HUES64 (cell line): ENCODE measurements at regions not wholly inside any gene's neighbourhood (a gene's known extent, or its start where the extent isn't known, plus 50 kb on each side); places are given as distances from the start of the nearest gene placed in this dataset.

ENCODE experiments used
- H3K27ac ChIP-seq: 2 replicates; pipeline ENCODE4 v1.7.0; 2013; ENCODE audit warnings: low read depth, low read length, inconsistent platforms
- H3K27me3 ChIP-seq: 2 replicates; pipeline ENCODE4 v1.6.1; 2013; ENCODE audit warnings: mild to moderate bottlenecking, low read length; ENCODE audit not compliant: insufficient read depth
- H3K36me3 ChIP-seq: 2 replicates; pipeline ENCODE4 v1.6.1; 2013; ENCODE audit warnings: mild to moderate bottlenecking, low read length; ENCODE audit not compliant: insufficient read depth
- H3K4me1 ChIP-seq: 2 replicates; pipeline ENCODE4 v1.6.1; 2013; ENCODE audit warnings: mild to moderate bottlenecking, low read length, moderate library complexity; ENCODE audit not compliant: insufficient read depth
- H3K4me3 ChIP-seq: 2 replicates; pipeline ENCODE4 v1.5.1; 2013; ENCODE audit warnings: mild to moderate bottlenecking, low read length, moderate library complexity
- H3K9ac ChIP-seq: 2 replicates; pipeline ENCODE4 v1.6.1; 2013; ENCODE audit warnings: mild to moderate bottlenecking, low read depth, low read length
- H3K9me3 ChIP-seq: 2 replicates; pipeline ENCODE4 v1.6.1; 2013; ENCODE audit warnings: low read depth, low read length; ENCODE audit not compliant: insufficient read depth
- WGBS: fragments of 150-250, 120-280 bp; methylation state at CpG from one replicate; pipeline ENCODE4 v1.1.7; 2013; ENCODE audit warnings: missing lambda C conversion rate; 5-methylcytosine and 5-hydroxymethylcytosine counted together

GRCh38 chr1:182174513-182174855 is 113.0 kb upstream of the ZNF648 start:
- 50% methylated on average over 1 of the region's 1 CpG for WGBS
- no peak overlapping the region for H3K27ac ChIP-seq

GRCh38 chr1:182173808-182174512 is 112.4 kb upstream of the ZNF648 start:
- no peaks in the 10 kb centered on the region for H3K27me3 ChIP-seq
- H3K27ac ChIP-seq = no peak overlapping the region
- no peak overlapping the region for H3K4me3 ChIP-seq
- H3K9me3 ChIP-seq = no peaks in the 10 kb centered on the region
- no peaks in the 10 kb centered on the region for H3K36me3 ChIP-seq
- H3K9ac ChIP-seq = no peak overlapping the region
- 0 out of 2 replicates have a peak, but pooled peaks cover 3% of the 10 kb centered on the region for H3K4me1 ChIP-seq
- 87% methylated on average over 4 of the region's 5 CpGs for WGBS

More at GRCh38 chr1:182174513-182174855, 113.0 kb upstream of the ZNF648 start:
- no peaks in the 10 kb centered on the region for H3K36me3 ChIP-seq
- 0 out of 2 replicates have a peak, but pooled peaks cover 3% of the 10 kb centered on the region for H3K4me1 ChIP-seq
- no peak overlapping the region for H3K4me3 ChIP-seq
- H3K9me3 ChIP-seq = no peaks in the 10 kb centered on the region
- H3K27me3 ChIP-seq = no peaks in the 10 kb centered on the region
- H3K9ac ChIP-seq = no peak overlapping the region

GRCh38 chr1:182172699-182173098 is 111.2 kb upstream of the ZNF648 start:
- Histone ChIP-seq H3K27ac (no peak overlapping the region), H3K9me3 (no peaks in the 10 kb centered on the region), H3K9ac (no peak overlapping the region), H3K4me3 (no peak overlapping the region), H3K36me3 (no peaks in the 10 kb centered on the region), H3K27me3 (no peaks in the 10 kb centered on the region), H3K4me1 (0 out of 2 replicates have a peak, but pooled peaks cover 3% of the 10 kb centered on the region)

- Histone ChIP-seq H3K4me3 (no peak overlapping the region), H3K27ac (no peak overlapping the region), H3K9ac (no peak overlapping the region), H3K36me3 (no peaks in the 10 kb centered on the region), H3K4me1 (0 out of 2 replicates have a peak, but pooled peaks cover 3% of the 10 kb centered on the region), H3K9me3 (no peaks in the 10 kb centered on the region), H3K27me3 (no peaks in the 10 kb centered on the region)
- 94% methylated on average over 7 of the region's 7 CpGs for WGBS
Measured at GRCh38 chr1:182170891-182171461, 109.5 kb upstream of the ZNF648 start.

GRCh38 chr1:182169203-182169602 is 107.7 kb upstream of the ZNF648 start:
- WGBS = 74% methylated on average over 9 of the region's 9 CpGs
- no peaks in the 10 kb centered on the region for H3K9me3 ChIP-seq
- no peak overlapping the region for H3K27ac ChIP-seq
- no peaks in the 10 kb centered on the region for H3K27me3 ChIP-seq
- no peak overlapping the region for H3K4me3 ChIP-seq
- no peak overlapping the region for H3K9ac ChIP-seq
- H3K36me3 ChIP-seq = no peaks in the 10 kb centered on the region
- H3K4me1 ChIP-seq = no peaks in the 10 kb centered on the region

- Histone ChIP-seq H3K4me3 (no peak overlapping the region), H3K36me3 (no peaks in the 10 kb centered on the region), H3K9ac (no peak overlapping the region), H3K27ac (no peak overlapping the region), H3K9me3 (no peaks in the 10 kb centered on the region), H3K27me3 (no peaks in the 10 kb centered on the region), H3K4me1 (no peaks in the 10 kb centered on the region)
- 100% methylated on average over 1 of the region's 1 CpG for WGBS
Measured at GRCh38 chr1:182166750-182167149, 105.2 kb upstream of the ZNF648 start.

DNA sequence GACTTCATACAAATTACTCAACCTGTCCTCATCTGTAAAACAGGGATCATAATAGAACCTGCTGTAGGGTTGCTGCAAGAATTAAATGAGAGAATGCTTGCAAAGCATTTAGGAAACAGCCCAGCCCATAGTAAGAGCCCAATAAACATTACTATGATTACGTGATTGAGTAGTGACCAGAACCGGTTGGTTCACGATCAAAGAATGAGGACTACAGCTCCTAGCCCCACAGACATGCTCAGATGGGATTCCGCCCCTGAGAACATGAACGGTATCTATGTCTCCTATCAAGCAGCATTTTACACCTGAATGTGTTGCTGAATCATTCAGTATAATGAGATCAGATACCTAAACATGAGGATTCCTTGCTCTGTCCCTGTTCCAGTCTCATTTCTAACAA is 104.8 kb upstream of the ZNF648 start:
- Histone ChIP-seq H3K4me3 (no peak overlapping the region), H3K27ac (no peak overlapping the region), H3K9me3 (no peaks in the 10 kb centered on the region), H3K27me3 (no peaks in the 10 kb centered on the region), H3K36me3 (no peaks in the 10 kb centered on the region), H3K9ac (no peak overlapping the region), H3K4me1 (no peaks in the 10 kb centered on the region)
- WGBS = 96% methylated on average over 5 of the region's 5 CpGs

DNA sequence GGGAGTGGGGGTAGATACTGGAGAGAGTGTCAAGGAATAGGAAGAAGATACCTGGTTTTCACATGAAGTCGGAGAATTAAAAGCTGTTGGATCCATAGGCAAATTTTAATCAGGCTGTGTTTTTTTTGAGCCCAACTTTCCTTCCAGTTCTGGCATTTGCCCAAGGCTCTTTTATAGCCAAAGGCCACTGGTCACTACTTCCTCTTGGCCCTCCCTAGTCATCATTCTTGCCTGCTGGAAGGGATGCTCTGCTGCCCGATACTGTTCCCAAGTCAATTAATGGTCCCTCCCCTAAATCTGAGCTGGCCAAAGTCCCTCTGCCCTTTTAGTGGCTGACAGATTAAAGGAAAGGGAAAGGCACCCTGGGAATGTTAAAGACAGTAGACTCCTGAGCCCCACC is 102.8 kb upstream of the ZNF648 start:
- H3K27me3 ChIP-seq = no peaks in the 10 kb centered on the region

DNA sequence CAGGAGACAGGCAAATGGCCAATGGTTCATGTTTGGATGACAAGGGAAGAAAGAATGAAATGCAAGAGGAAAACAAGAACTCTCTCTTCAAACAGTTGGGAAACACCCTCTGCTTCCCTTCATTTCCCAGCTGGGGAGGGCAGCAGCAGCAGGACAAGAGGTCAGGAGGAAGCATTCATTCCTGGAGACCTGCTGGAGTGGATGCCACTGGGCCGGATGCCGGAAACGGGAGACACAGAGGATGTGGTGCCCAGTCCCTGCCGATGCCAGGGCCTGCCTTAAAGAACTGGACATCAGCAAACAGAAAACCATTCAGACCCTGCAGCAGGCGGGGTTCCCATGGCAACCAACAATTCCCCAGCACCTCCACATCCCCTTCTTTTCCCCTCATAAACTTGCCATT is 102.3 kb upstream of the ZNF648 start:
- WGBS = 96% methylated on average over 5 of the region's 5 CpGs
- no peak overlapping the region for H3K27ac ChIP-seq

More for the DNA sequence above, 102.8 kb upstream of the ZNF648 start:
- H3K9ac ChIP-seq = no peak overlapping the region
- 0 out of 2 replicates have a peak, but pooled peaks cover 6% of the 10 kb centered on the region for H3K9me3 ChIP-seq
- H3K4me3 ChIP-seq = no peak overlapping the region
- H3K36me3 ChIP-seq = no peaks in the 10 kb centered on the region
- H3K27ac ChIP-seq = no peak overlapping the region
- no peaks in the 10 kb centered on the region for H3K4me1 ChIP-seq
- 96% methylated on average over 2 of the region's 2 CpGs for WGBS

GRCh38 chr1:182159443-182159842 is 97.9 kb upstream of the ZNF648 start:
- Histone ChIP-seq H3K9me3 (0 out of 2 replicates have a peak, but pooled peaks cover 6% of the 10 kb centered on the region), H3K4me3 (no peak overlapping the region), H3K27ac (no peak overlapping the region), H3K27me3 (no peaks in the 10 kb centered on the region), H3K9ac (no peak overlapping the region), H3K4me1 (no peaks in the 10 kb centered on the region), H3K36me3 (no peaks in the 10 kb centered on the region)

More for the DNA sequence above, 102.3 kb upstream of the ZNF648 start:
- no peak overlapping the region for H3K4me3 ChIP-seq
- no peaks in the 10 kb centered on the region for H3K4me1 ChIP-seq
- no peaks in the 10 kb centered on the region for H3K36me3 ChIP-seq
- 0 out of 2 replicates have a peak, but pooled peaks cover 6% of the 10 kb centered on the region for H3K9me3 ChIP-seq
- H3K27me3 ChIP-seq = no peaks in the 10 kb centered on the region
- H3K9ac ChIP-seq = no peak overlapping the region

DNA sequence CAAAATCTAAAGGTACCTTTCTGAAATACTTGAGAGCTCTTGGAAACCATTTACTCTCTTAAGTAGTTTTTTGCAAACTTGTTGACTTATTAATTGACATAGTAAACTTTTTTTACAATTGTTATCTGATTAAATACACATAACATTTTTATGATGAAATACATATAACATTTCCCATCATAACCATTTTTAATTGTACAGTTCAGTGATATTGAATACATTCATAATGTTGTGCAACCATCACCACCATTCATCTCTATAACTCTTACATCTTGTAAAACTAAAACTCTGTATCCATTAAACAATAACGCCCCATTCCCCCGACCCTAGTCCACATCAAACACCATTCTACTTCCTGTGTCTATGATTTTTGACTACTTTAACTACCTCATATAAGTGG is 95.7 kb upstream of the ZNF648 start:
- 89% methylated on average over 2 of the region's 2 CpGs for WGBS
- no peaks in the 10 kb centered on the region for H3K36me3 ChIP-seq
- H3K27ac ChIP-seq = no peak overlapping the region
- no peak overlapping the region for H3K4me3 ChIP-seq
- H3K9me3 ChIP-seq = 0 out of 2 replicates have a peak, but pooled peaks cover 6% of the 10 kb centered on the region
- H3K9ac ChIP-seq = no peak overlapping the region
- H3K4me1 ChIP-seq = no peaks in the 10 kb centered on the region
- H3K27me3 ChIP-seq = no peaks in the 10 kb centered on the region
